ENCODE measurements at regions not wholly inside any gene's neighbourhood (a gene's known extent, or its start where the extent isn't known, plus 50 kb on each side); places are given as distances from the start of the nearest gene placed in this dataset.

- in situ Hi-C loops (cut with HindIII; ENCODE audit: low pct_unique_long_range_greater_than_20kb, low sequenced_read_pairs) (no loop called here), intact Hi-C loops (cut with micrococcal nuclease; ENCODE audit: unreplicated experiment) (loop anchor here (10.0 kb wide), 2 partner anchors 304 to 1114 kb away; partner anchors contain the start of gene SSTR1)
- TF ChIP-seq CTCF (IDR thresholded peaks at IDR 0.05) (no peak), TCF7L2 (IDR thresholded peaks at IDR 0.05; ENCODE audit: low read depth, low read length) (no peak), SIN3A (IDR thresholded peaks at IDR 0.05; ENCODE audit: borderline replicate concordance, insufficient read depth, low read depth, low read length) (no peak), POLR2AphosphoS5 (IDR thresholded peaks at IDR 0.05; ENCODE audit: low read depth, low read length) (no peak), REST (IDR thresholded peaks at IDR 0.05; ENCODE audit: insufficient read depth in 1 of 2, low read depth in 2 of 2, low read length in 1 of 2) (no peak)
- H3K9me3 ChIP-seq (ENCODE audit: control insufficient read depth, insufficient read depth, low read depth, low read length), result no peaks in the 10 kb centered on the region
- ChIA-PET CTCF (no interaction called here), POLR2A (no interaction called here)
- H3K27me3 ChIP-seq (ENCODE audit: control insufficient read depth, insufficient read depth, low read length), result no peaks in the 10 kb centered on the region
- DNase-seq (ENCODE audit: low read depth, low spot score) (no peak), ATAC-seq (no peak)
- H3K36me3 ChIP-seq (ENCODE audit: control insufficient read depth, insufficient read depth, low read length), result no peaks in the 10 kb centered on the region; the same call in 1 of the 2 replicates
- no peak overlapping the region for H3K27ac ChIP-seq (ENCODE audit: low read length)
- H3K4me3 ChIP-seq (ENCODE audit: low read depth in 2 of 2, low read length in 2 of 2), result no peak overlapping the region
- H3K4me1 ChIP-seq (ENCODE audit: control insufficient read depth, insufficient read depth, low read length), result no peaks in the 10 kb centered on the region
- no TSS peak for BruUV-seq (replicated peaks)
Observed at GRCh38 chr14:37900561-37900960, 305.1 kb downstream of the TTC6 start.

- Histone ChIP-seq H3K9me3 (ENCODE audit: control insufficient read depth, insufficient read depth, low read depth, low read length) (no peaks in the 10 kb centered on the region), H3K4me1 (ENCODE audit: control insufficient read depth, insufficient read depth, low read length) (no peaks in the 10 kb centered on the region), H3K4me3 (ENCODE audit: low read depth in 2 of 2, low read length in 2 of 2) (no peak overlapping the region), H3K27ac (ENCODE audit: low read length) (no peak overlapping the region), H3K27me3 (ENCODE audit: control insufficient read depth, insufficient read depth, low read length) (no peaks in the 10 kb centered on the region), H3K36me3 (ENCODE audit: control insufficient read depth, insufficient read depth, low read length) (no peaks in the 10 kb centered on the region; the same call in 1 of the 2 replicates)
- TF ChIP-seq TCF7L2 (IDR thresholded peaks at IDR 0.05; ENCODE audit: low read depth, low read length), result no peak
- no peak for TF ChIP-seq POLR2AphosphoS5 (IDR thresholded peaks at IDR 0.05; ENCODE audit: low read depth, low read length)
- no peak for TF ChIP-seq CTCF (IDR thresholded peaks at IDR 0.05)
- DNase-seq (ENCODE audit: low read depth, low spot score) (no peak), ATAC-seq (no peak)
- BruUV-seq (replicated peaks), result no TSS peak
- CTCF ChIA-PET, result no interaction called here
- POLR2A ChIA-PET, result no interaction called here
- in situ Hi-C loops (cut with HindIII; ENCODE audit: low pct_unique_long_range_greater_than_20kb, low sequenced_read_pairs) (no loop called here), intact Hi-C loops (cut with micrococcal nuclease; ENCODE audit: unreplicated experiment) (loop anchor here (10.0 kb wide), 2 partner anchors 303 to 1113 kb away; partner anchors contain the start of gene SSTR1)
Observed at GRCh38 chr14:37901978-37902377, 305.7 kb upstream of the SSTR1 start.
